HG03060 (cell line): ENCODE measurements at regions not wholly inside any gene's neighbourhood (a gene's known extent, or its start where the extent isn't known, plus 50 kb on each side); places are given as distances from the start of the nearest gene placed in this dataset.
"Not testable (repeated sequence)": the region's sequence is repeated elsewhere in the genome, so short reads cannot be mapped to it uniquely, and the experiment has no call there.

Experiments
- ATAC-seq: cut with Tn5 transposase; IDR thresholded peaks from one replicate; pipeline ENCODE4 v1.9.1; 2021; ENCODE audit warnings: low read depth, moderate number of reproducible peaks; ENCODE audit not compliant: unreplicated experiment

DNA sequence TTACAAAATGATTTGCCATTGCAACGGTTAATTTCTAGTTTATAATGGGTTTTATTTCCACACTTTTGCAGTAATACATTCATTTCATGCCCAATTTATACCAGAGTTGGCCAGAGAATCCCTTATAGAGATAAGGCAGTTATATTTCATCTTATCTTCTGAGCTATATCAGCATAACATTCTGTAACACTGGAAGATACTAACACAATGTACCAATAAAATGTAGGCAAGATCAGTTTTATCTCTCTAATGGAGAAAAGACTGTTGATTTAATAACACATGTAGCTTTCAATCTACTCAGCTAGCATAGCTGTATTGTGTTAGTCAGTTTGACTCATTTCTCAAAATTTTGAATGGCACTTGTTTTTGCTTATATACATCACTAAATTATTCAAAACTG lies 738.6 kb downstream of the TRAM1L1 start:
- ATAC-seq = no peak

DNA sequence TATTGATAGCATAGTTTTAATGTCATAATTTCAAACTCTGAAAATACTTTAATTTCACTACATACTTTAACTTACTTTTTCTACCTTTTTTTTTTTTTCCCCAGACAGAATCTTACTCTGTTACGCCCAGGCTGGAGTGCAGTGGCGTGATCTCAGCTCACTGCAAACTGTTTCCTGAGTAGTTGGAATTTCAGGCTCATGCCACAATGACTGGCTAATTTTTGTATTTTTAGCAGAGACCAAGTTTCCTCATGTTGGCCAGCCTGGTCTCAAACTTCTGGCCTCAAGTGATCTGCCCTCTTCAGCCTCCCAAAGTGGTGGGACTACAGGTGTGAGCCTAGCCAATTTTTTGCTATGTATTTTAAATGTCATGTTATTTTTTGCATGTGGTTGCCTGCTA lies 741.6 kb downstream of the TRAM1L1 start:
- no peak for ATAC-seq

DNA sequence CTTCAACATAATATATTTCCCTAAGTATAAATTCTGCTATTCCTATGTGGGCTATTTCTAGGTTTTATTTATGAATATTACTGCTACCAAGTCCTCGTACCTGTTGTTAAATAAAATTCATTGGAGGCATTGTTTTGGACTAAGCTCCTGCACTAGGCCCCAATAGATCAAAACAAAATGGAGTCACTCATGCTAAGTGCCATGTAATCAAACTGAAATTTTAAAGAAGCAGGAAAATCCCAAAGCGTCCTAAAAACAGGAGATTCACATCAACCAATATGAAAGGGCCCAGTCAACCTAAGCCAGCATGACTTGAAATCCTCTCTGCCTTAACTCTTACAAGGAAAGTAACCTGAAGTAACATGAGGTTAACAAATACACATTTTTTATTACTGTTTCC lies 743.2 kb downstream of the TRAM1L1 start:
- no peak for ATAC-seq

DNA sequence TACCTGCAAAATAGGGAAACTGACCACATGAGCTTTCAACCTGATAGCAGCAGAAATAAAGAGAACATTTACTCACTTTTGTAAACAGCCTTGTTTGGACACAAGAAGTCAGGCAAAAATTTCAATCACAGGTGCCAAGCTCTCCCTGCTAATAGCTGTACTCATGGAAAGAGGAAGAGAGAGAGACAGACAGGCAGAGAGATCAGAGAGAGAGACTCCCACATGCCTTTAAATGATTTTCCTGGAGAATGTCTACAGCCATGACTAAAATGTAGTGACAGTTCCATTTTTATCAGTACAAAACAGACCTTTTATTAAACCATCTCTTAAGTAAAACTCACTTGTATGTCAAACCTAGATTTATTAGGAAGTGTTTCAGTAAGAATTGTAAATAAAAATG lies 752.9 kb downstream of the TRAM1L1 start:
- ATAC-seq = no peak

DNA sequence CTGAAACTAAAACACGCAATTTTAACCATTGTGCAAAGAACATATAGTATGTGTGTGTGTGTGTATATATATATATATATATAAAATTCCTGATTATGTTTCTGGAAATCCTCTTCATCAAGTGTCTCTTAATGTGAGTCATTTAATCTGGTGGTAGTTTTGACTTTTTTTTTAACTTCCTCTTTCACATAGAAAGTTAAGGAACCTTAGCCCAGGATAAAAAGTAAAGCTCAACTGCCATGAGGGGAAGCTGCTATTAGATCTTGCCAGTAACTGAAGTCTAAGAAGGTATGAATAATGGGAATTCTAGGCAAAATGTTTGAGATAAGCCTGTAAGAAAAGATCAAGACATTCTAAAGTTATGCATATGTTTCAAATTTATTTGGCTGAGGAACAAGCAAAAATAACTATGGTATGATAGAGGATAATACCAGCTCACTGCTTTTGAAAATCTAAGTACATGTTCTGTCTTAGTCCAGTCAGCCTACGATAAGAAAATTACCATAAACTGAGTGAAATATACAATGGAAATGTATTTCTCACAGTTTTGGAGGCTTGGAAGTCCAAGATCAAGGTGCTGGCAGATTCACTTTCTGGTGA lies 757.0 kb downstream of the TRAM1L1 start:
- ATAC-seq = no peak

DNA sequence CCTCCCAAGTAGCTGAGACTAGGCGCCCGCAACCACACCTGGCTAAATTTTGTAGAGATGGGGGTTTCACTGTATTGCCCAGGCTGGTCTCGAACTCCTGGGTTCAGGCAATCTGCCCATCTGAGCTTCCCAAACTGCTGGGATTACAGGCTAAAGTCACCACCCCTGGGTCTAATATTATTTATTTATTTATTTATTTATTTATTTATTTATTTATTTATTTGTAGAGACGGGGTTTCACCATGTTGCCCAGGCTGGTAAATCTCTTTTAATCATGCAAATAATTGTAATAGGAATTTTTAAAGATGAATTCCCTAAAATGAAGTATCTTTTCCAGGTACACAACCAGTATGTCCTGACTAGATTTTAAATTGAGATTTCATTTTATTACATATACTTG lies 761.8 kb downstream of the TRAM1L1 start:
- ATAC-seq = no peak

DNA sequence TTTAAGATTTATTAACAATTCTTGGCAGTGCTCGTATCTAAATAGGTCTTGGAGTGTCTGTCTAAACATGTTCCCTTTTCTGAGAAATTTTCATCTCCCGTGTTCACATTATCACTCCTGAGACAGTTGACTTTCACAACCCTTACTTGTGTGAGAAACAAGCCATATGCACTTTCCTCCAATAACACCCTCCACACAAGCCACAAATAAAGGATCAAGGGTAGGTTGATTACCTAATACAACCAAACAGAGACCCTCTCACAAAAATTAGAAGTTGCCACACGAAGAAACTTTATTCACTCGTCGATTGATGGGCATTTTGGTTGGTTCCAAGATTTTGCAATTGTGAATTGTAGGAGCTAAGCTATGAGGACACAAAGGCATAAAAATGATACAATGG lies 763.9 kb downstream of the TRAM1L1 start:
- ATAC-seq = no peak

DNA sequence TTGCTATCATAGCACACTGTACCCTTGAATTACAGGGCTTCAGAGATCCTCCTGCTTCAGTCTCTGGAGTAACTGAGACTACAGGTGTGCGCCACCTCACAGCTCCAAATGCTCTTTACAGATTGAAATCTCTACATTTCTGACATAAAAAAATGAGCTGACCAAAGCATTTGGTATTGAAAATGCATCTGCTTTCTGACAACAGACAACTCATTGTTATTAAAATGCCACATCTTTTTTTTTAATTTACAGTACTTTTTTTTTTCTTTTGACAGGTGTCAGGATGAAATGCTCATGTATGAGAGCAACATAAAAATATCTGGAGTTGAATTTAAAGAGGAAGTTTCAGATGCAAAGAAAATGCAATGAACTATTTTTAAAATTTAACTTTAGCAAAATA lies 764.5 kb downstream of the TRAM1L1 start:
- no peak for ATAC-seq

DNA sequence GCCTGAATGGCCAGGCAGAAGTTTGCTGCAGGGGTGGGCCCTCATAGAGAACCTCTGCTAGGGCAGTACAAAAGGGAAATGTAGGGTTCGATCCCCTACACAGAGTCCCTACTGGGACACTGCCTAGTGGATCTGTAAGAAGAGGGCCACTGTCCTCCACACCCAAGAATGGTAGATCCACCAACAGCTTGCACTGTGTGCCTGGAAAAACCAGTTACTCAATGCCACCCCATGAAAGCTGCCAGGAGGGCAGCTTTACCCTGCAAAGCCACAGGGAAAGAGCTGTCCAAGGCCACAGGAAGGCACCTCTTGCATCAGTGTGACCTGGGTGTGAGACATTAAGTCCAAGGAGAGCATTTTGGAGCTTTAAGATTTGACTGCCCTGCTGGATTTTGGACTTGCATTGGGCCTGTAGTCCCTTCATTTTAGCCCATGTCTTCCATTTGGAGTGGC lies 781.6 kb downstream of the TRAM1L1 start:
- ATAC-seq = no peak

DNA sequence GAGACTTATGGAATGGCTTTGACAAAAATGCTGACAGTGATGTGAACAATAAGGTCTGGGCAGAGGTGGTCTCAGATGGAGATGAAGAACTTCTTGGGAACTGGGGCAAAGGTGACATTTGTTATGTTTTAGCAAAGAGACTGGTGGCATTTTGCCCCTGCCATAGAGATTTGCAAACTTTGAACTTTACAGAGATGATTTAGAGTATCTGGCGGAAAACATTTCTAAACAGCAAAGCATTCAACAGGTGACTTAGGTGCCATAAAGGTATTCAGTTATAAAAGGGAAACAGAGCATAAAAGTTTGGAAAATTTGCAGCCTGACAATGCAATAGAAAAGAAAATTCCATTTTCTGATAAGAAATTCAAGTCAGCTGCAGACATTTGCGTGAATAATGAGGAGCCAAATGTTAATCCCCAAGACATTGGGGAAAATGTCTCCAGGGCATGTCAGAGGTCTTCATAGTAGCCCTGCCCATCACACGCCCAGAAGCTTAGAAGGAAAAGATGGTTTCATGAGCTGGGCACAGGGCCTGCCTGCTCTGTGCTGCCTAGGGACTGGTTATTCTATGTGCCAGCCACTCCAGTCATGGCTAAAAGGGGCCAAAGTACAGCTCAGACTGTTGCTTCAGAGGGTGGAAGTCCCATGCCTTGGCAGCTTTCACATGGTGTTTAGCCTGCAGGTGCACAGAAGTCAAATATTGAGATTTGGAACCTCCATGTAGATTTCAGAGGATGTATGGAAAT lies 782.2 kb downstream of the TRAM1L1 start:
- ATAC-seq = no peak

DNA sequence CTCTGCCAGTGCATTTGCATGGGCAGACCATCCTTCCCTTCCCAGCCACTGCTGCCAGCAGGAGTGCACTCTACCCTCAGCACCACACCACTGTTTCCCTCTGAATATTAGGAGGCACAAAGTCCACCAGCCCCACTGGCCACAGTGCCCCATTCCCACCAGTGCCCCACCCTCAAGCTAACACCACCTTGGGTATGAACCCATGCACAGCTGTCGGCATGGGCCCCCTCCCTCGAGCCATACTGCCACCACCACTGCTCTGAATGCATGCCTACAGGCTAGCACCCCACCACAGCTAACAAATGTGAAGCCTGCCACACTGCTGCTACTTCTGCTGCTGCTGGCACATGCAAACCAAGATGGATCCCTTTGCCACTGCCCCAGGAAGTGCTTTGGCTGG lies 810.4 kb downstream of the TRAM1L1 start:
- ATAC-seq = no peak

DNA sequence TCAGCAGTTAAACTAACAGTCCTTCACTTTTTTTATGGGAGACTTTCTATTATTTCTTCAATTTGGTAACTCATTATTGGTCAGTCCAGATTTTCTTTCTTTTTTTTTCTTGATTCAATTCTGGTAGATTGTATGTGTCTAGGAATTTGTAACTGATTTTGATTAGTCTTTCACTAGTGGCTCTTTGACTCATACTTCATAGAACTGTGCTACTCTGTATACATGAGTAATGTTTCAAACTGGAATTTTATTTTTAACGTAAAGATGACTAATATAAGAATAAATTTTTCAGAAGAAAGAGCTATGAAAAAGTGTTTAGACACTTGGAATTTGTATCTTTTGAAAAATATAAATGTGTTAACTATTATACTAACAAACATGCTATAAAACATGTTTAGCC lies 813.0 kb downstream of the TRAM1L1 start:
- ATAC-seq = no peak

DNA sequence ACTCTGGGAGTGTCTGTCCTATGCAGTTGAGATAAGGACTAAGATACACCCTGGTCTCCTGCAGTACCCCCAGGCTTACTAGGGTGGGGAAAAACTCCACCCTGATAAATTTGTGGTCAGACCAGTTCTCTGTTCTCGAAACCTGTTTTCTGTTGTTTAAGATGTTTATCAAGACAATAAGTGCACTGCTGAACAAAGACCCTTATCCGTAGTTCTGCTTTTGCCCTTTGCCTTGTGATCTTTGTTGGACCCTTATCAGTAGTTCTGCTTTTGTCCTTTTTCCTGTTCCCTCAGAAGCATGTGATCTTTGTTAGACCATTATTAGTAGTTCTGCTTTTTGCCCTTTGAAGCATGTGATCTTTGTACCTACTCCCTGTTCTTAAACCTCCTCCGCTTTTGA lies 824.4 kb downstream of the TRAM1L1 start:
- not testable (repeated sequence) for ATAC-seq

DNA sequence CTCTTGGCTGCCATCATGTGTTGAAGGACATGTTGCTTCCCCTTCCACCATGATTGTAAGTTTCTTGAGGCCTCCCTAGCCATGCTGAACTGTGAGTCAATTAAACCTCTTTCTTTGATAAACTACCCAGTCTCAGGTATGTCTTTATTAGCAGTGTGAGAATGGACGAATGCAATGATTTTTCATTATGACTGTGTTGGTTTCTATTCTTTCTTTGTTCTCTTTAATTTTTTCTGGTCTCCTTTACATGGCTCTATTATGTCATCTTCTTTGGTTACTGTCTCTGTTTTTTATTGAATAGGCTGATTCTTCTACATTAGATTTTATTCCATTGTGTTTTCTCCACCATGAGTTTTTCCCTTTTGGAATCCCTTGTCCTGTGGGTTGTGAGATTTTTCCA lies 840.6 kb downstream of the TRAM1L1 start:
- no peak for ATAC-seq

DNA sequence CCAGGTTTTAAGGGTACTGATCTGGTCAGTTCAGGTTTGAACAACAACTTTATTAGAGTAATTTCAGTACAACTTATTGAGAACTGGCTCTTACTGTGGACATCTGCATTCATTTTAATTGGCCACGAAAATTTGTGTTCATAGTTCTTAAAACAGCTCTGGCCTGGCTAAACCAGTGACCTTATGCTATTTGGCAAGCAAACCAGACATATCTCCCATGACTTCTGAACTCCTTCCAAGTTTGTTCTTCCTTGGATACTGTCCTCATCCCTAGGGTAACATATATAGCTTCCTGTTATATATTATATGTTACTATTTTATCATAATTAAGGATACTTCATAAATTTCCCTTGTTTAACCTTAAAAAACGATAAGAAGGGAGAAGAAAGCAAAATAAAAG lies 841.9 kb downstream of the TRAM1L1 start:
- ATAC-seq = no peak

DNA sequence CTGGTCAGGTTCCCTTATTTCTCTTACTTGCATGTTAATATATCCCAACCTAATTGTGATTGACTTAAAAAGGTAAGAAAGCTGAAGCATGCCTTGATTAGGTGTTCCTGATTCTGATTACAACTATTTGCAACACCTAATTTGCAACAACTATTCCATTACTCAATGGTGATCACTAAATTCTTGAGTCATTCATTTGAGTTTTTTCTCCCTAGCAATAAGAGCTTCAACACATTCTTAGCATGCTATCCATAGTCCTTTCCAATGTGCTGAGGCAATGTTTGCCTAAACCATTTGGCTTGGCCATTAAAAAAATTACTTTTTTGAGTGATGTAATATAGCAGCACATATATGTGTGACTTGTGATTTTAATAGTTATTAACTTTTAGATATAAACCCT lies 851.4 kb downstream of the TRAM1L1 start:
- ATAC-seq = no peak

DNA sequence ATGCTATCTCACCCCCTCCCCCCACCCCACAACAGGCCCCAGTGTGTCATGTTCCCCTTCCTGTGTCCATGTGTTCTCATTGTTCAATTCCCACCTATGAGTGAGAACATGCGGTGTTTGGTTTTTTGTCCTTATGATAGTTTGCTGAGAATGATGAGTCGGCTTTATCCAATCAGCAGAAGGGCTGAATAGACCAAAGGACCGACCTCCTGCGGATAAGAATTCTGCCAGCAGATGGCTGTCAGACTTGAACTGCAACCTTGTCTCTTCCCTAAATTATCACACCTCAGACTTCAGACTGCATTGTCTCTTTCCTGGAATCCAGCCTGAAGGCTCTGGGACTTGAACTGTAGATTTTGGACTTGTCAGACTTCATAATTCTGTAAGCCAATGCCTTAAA lies 853.4 kb downstream of the TRAM1L1 start:
- not testable (repeated sequence) for ATAC-seq

DNA sequence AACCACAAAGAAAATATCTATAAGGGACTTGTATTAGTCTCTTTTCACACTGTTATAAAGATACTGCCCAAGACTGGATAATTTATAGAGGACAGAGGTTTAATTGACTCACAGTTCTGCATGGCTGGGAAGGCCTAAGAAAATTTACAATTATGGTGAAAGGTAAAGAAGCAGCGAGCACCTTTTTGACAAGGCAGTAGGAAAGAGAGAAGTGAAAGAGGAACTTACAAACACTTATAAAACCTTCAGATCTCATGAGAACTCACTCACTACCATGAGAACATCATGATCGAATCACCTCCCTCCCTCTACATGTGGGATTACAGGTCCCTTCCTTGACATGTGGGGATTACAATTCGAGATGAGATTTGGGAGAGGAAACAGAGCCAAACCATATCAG lies 856.0 kb downstream of the TRAM1L1 start:
- no peak for ATAC-seq

DNA sequence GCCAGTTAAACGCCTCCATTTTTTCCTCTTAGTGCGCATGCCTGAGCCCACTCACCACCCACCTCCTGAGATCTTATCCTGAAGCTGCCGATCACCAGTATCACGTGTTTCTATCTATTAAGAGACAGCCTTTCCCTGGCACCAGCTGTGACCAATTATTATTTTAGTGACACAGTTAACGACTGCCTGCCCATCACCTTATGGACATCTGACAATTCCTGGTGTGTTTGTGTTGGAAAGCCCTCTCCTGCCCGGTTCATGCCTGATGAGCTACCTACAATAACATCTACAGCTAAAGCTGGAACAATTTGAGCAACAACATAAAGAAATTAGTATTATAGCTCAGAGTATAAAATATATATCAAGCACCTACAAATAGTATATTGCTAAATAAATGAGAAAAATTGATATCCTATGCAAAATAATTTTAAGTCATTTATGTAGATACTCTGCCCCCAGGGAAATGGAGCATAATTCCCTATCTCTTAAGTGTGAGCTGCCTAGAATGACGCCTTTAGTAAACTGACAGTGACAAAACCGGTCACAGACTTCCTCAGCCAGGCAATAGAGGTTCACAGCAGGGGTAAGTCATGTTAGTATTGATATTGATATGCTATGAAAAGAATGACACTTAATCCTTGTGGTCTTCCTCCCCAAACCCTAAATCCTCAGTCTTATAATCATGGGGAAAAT lies 862.2 kb downstream of the TRAM1L1 start:
- no peak for ATAC-seq

DNA sequence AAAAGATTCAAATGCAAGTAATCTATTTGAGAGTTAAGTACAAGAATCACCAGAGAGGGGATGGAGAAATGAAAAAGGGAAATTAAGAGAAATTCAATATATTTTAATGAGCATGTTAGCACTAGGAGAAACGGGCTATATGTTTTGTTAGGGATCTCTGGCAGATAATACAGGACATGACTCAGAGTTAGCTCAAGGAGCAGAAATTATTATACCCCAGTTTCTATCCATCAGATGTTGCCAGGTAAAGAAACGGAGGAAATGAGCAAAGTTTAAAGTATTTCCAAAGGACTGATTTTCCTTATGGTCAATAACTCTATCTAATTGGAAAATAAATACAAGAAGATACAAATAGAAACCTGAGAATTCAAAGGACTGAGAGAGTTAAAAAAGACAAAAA lies 867.6 kb downstream of the TRAM1L1 start:
- ATAC-seq = no peak

DNA sequence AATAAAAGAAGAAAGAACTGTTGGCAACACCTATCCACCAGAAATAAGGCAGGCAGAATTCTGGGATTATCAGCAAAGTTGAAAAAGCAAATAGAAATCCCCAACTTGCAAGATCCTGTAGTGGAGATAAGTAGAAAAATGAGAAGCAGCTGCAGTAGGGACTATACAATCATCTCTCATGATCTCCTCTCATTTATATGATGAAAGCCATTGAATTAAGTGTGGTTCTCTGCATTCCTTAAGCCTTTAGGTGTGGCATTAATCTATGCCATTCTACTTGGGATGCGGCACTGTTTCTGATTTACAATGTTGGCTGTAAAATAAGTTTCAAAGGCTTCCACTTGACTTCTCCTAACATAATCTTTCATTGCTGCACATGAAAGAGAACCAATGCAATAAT lies 869.8 kb downstream of the TRAM1L1 start:
- no peak for ATAC-seq

DNA sequence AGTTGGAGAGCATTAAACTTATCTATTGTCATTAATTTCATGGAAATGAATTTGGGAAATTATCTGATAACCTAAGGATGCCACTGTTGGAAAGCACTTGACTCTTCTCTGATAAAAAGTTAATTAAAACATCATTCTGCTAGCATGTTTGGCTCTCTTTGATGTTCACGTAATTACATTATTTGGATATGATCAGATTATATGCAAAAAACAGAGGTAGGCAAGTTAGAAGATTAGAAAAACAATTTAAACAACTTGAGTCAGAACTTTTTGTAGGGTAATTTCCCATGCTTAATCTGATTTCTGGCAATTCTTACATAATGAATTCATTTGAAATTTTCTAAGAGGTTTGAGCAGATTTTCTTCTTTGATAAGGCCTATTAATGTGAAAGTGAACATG lies 882.9 kb downstream of the TRAM1L1 start:
- ATAC-seq = no peak
